Neural crest cell (in vitro differentiated cells): ENCODE measurements at regions not wholly inside any gene's neighbourhood (a gene's known extent, or its start where the extent isn't known, plus 50 kb on each side); places are given as distances from the start of the nearest gene placed in this dataset.

Experiments
- DNase-seq: peaks from one replicate; pipeline ENCODE4 v3.0.0; 2021; ENCODE audit warnings: low read depth, mixed read lengths, low spot score
- H3K27ac Mint-ChIP-seq: one replicate; pipeline ENCODE4 v1.8.0; 2021; ENCODE audit warnings: mild to moderate bottlenecking, mixed read lengths; ENCODE audit not compliant: unreplicated experiment
- H3K27me3 Mint-ChIP-seq: 2 replicates; pipeline ENCODE4 v1.8.0; 2021; ENCODE audit warnings: low read depth, mild to moderate bottlenecking, mixed read lengths
- H3K36me3 Mint-ChIP-seq: 2 replicates; pipeline ENCODE4 v1.8.0; 2021; ENCODE audit warnings: low read depth, mild to moderate bottlenecking, mixed read lengths
- H3K4me1 Mint-ChIP-seq: 2 replicates; pipeline ENCODE4 v1.8.0; 2021; ENCODE audit warnings: mixed read lengths
- H3K4me3 Mint-ChIP-seq: one replicate; pipeline ENCODE4 v1.8.0; 2021; ENCODE audit warnings: mild to moderate bottlenecking, mixed read lengths
- H3K9me3 Mint-ChIP-seq: 2 replicates; pipeline ENCODE4 v1.8.0; 2021; ENCODE audit warnings: mixed read lengths
- CTCF ChIP-seq: fragments of 200-600 bp; sonication (generic); conservative IDR thresholded peaks from 2 replicates; pipeline ENCODE4 v1.5.0; 2021; ENCODE audit warnings: antibody characterized with exemption, mild to moderate bottlenecking

GRCh38 chr13:50549221-50549942 is 294.1 kb downstream of the DLEU7 start:
- H3K9me3 Mint-ChIP-seq: peaks cover 12% of the 10 kb centered on the region
- H3K27ac Mint-ChIP-seq: no peak overlapping the region
- peaks cover 15% of the 10 kb centered on the region for H3K36me3 Mint-ChIP-seq
- no peak for TF ChIP-seq CTCF
- H3K27me3 Mint-ChIP-seq: no peaks in the 10 kb centered on the region
- H3K4me3 Mint-ChIP-seq: no peak overlapping the region
- DNase-seq: no peak
- H3K4me1 Mint-ChIP-seq: peaks cover 3% of the 10 kb centered on the region

GRCh38 chr13:50550151-50550550 is 293.3 kb downstream of the DLEU7 start:
- peaks cover 15% of the 10 kb centered on the region for H3K36me3 Mint-ChIP-seq
- H3K4me1 Mint-ChIP-seq: no peaks in the 10 kb centered on the region
- H3K27me3 Mint-ChIP-seq: no peaks in the 10 kb centered on the region
- H3K4me3 Mint-ChIP-seq: no peak overlapping the region
- DNase-seq: no peak
- no peak overlapping the region for H3K27ac Mint-ChIP-seq
- TF ChIP-seq CTCF: no peak
- peaks cover 12% of the 10 kb centered on the region for H3K9me3 Mint-ChIP-seq

- Mint-ChIP-seq H3K27ac (no peak overlapping the region), H3K4me1 (no peaks in the 10 kb centered on the region), H3K4me3 (no peak overlapping the region), H3K9me3 (peaks cover 17% of the 10 kb centered on the region), H3K27me3 (no peaks in the 10 kb centered on the region), H3K36me3 (peaks cover 15% of the 10 kb centered on the region)
- TF ChIP-seq CTCF: no peak
- DNase-seq: no peak
Measured at GRCh38 chr13:50552424-50552966, 291.0 kb downstream of the DLEU7 start.

GRCh38 chr13:50561739-50562138 is 281.8 kb downstream of the DLEU7 start:
- no peak for TF ChIP-seq CTCF
- Mint-ChIP-seq H3K27ac (peak overlapping the region; percentile 30), H3K36me3 (no peaks in the 10 kb centered on the region), H3K9me3 (peaks cover 6% of the 10 kb centered on the region), H3K4me3 (no peak overlapping the region), H3K27me3 (no peaks in the 10 kb centered on the region), H3K4me1 (no peaks in the 10 kb centered on the region)
- DNase-seq: no peak

- no peak overlapping the region for H3K27ac Mint-ChIP-seq
- no peak for TF ChIP-seq CTCF
- no peak for DNase-seq
- peaks cover 6% of the 10 kb centered on the region for H3K9me3 Mint-ChIP-seq
- no peaks in the 10 kb centered on the region for H3K27me3 Mint-ChIP-seq
- peaks cover 7% of the 10 kb centered on the region for H3K36me3 Mint-ChIP-seq
- no peaks in the 10 kb centered on the region for H3K4me1 Mint-ChIP-seq
- H3K4me3 Mint-ChIP-seq: no peak overlapping the region
Measured at GRCh38 chr13:50566646-50567045, 276.8 kb downstream of the DLEU7 start.
